Suprapubic skin (tissue), 3 donors: ENCODE measurements at regions not wholly inside any gene's neighbourhood (a gene's known extent, or its start where the extent isn't known, plus 50 kb on each side); places are given as distances from the start of the nearest gene placed in this dataset.

ENCODE experiments used
- CTCF ChIP-seq, 2 donors: fragments of 200-600 bp in 1 of 2; fragments of 450-650 bp in 1 of 2; sonication (generic) in 1 of 2; IDR thresholded peaks; one replicate each; pipeline ENCODE4 v1.5.1; 2016 to 2019; ENCODE audit warnings: antibody characterized with exemption in 2 of 2, mild to moderate bottlenecking in 1 of 2, moderate library complexity in 1 of 2
- POLR2A ChIP-seq, 2 donors: fragments of 450-650 bp; IDR thresholded peaks; one replicate each; pipeline ENCODE4 v1.6.1; 2017; ENCODE audit warnings: antibody characterized with exemption in 2 of 2, mild to moderate bottlenecking in 2 of 2, moderate library complexity in 2 of 2

GRCh38 chr2:35246702-35247101, 1108.9 kb upstream of the CRIM1 start:
- TF ChIP-seq CTCF (IDR thresholded peaks at IDR 0.05) = no peak
- no peak for TF ChIP-seq POLR2A (IDR thresholded peaks at IDR 0.05)
